KMS-11 (cell line): ENCODE measurements at regions not wholly inside any gene's neighbourhood (a gene's known extent, or its start where the extent isn't known, plus 50 kb on each side); places are given as distances from the start of the nearest gene placed in this dataset.
A peak's percentile ranks its signal among the peaks of the same experiment; 100 is the strongest.

Experiments used
- H2AFZ ChIP-seq: fragments of 200-600 bp; sonication (generic); 2 replicates; pipeline ENCODE4 v1.6.1; 2016; ENCODE audit warnings: antibody characterized with exemption, mixed run types, low read depth
- H3K27ac ChIP-seq: fragments of 200-600 bp; sonication (generic); 2 replicates; pipeline ENCODE4 v1.6.1; 2016; ENCODE audit warnings: mild to moderate bottlenecking, mixed run types
- H3K27me3 ChIP-seq: fragments of 200-600 bp; sonication (generic); 2 replicates; pipeline ENCODE4 v1.6.1; 2017; ENCODE audit warnings: mild to moderate bottlenecking, low read depth, mixed run types, moderate library complexity; ENCODE audit not compliant: insufficient read depth
- H3K36me3 ChIP-seq: fragments of 200-600 bp; sonication (generic); 2 replicates; pipeline ENCODE4 v1.6.1; 2017; ENCODE audit warnings: mild to moderate bottlenecking, mixed run types; ENCODE audit not compliant: insufficient read depth
- H3K4me1 ChIP-seq: fragments of 200-600 bp; sonication (generic); 2 replicates; pipeline ENCODE4 v1.6.1; 2016; ENCODE audit warnings: mild to moderate bottlenecking, low read depth, mixed run types; ENCODE audit not compliant: poor library complexity, severe bottlenecking
- H3K4me2 ChIP-seq: fragments of 200-600 bp; sonication (generic); 2 replicates; pipeline ENCODE4 v1.7.0; 2016; ENCODE audit warnings: mild to moderate bottlenecking, mixed run types
- H3K4me3 ChIP-seq: fragments of 200-600 bp; sonication (generic); IDR thresholded peaks from 2 replicates; pipeline ENCODE4 v1.6.1; 2017; ENCODE audit warnings: low read depth, low read length, mixed read lengths; ENCODE audit not compliant: insufficient read depth
- H3K79me2 ChIP-seq: fragments of 200-600 bp; sonication (generic); 2 replicates; pipeline ENCODE4 v1.6.1; 2016; ENCODE audit warnings: low read depth, mixed run types; ENCODE audit not compliant: insufficient read depth
- H3K9ac ChIP-seq: fragments of 200-600 bp; sonication (generic); 2 replicates; pipeline ENCODE4 v1.6.1; 2016; ENCODE audit warnings: mild to moderate bottlenecking, mixed run types
- H4K20me1 ChIP-seq: fragments of 200-600 bp; sonication (generic); 2 replicates; pipeline ENCODE4 v1.6.1; 2016; ENCODE audit warnings: mild to moderate bottlenecking, mixed run types; ENCODE audit not compliant: insufficient read depth
- CTCF ChIP-seq: fragments of 200-600 bp; sonication (generic); conservative IDR thresholded peaks from 2 replicates; pipeline ENCODE4 v1.6.1; 2017; ENCODE audit warnings: low read depth, mild to moderate bottlenecking, antibody characterized with exemption, low read length, moderate library complexity, mixed read lengths

GRCh38 chr6:137658287-137658686 lies 164.1 kb upstream of the OLIG3 start:
- H3K79me2 ChIP-seq: no peaks in the 10 kb centered on the region
- peak overlapping the region; percentile 32 for H3K4me2 ChIP-seq
- H3K4me3 ChIP-seq: no peak overlapping the region
- no peak for TF ChIP-seq CTCF
- H4K20me1 ChIP-seq: no peaks in the 10 kb centered on the region
- no peak overlapping the region for H2AFZ ChIP-seq
- H3K36me3 ChIP-seq: no peaks in the 10 kb centered on the region
- H3K4me1 ChIP-seq: peaks cover 88% of the 10 kb centered on the region
- no peak overlapping the region for H3K9ac ChIP-seq
- no peaks in the 10 kb centered on the region for H3K27me3 ChIP-seq
- peak overlapping the region; percentile 26; the same call in 1 of the 2 replicates for H3K27ac ChIP-seq

- no peak overlapping the region for H3K27ac ChIP-seq
- no peak overlapping the region for H2AFZ ChIP-seq
- no peak overlapping the region for H3K4me3 ChIP-seq
- H3K4me2 ChIP-seq: peak overlapping the region; percentile 89
- no peaks in the 10 kb centered on the region for H3K79me2 ChIP-seq
- no peak for TF ChIP-seq CTCF
- no peaks in the 10 kb centered on the region for H3K27me3 ChIP-seq
- H4K20me1 ChIP-seq: no peaks in the 10 kb centered on the region
- H3K9ac ChIP-seq: no peak overlapping the region
- peaks cover 72% of the 10 kb centered on the region for H3K4me1 ChIP-seq
- no peaks in the 10 kb centered on the region for H3K36me3 ChIP-seq
Observed at GRCh38 chr6:137659871-137660270, 165.7 kb upstream of the OLIG3 start.

GRCh38 chr6:137660296-137660731 lies 166.1 kb upstream of the OLIG3 start:
- H3K4me3 ChIP-seq: no peak overlapping the region
- peaks cover 68% of the 10 kb centered on the region for H3K4me1 ChIP-seq

GRCh38 chr6:137661601-137662000 lies 167.4 kb upstream of the OLIG3 start:
- Histone ChIP-seq H4K20me1 (no peaks in the 10 kb centered on the region), H3K9ac (no peak overlapping the region), H3K4me1 (peaks cover 55% of the 10 kb centered on the region), H3K79me2 (no peaks in the 10 kb centered on the region), H3K4me3 (no peak overlapping the region), H3K27me3 (no peaks in the 10 kb centered on the region), H3K36me3 (no peaks in the 10 kb centered on the region), H2AFZ (peak overlapping the region; percentile 23; the same call in 1 of the 2 replicates), H3K4me2 (peak overlapping the region; percentile 6; the same call in 1 of the 2 replicates), H3K27ac (no peak overlapping the region)
- TF ChIP-seq CTCF: peak; percentile 62

More at GRCh38 chr6:137660296-137660731, 166.1 kb upstream of the OLIG3 start:
- peak overlapping the region; percentile 89 for H3K4me2 ChIP-seq
- H3K9ac ChIP-seq: no peak overlapping the region
- H3K27me3 ChIP-seq: no peaks in the 10 kb centered on the region
- no peak for TF ChIP-seq CTCF
- H3K79me2 ChIP-seq: no peaks in the 10 kb centered on the region
- H3K36me3 ChIP-seq: no peaks in the 10 kb centered on the region
- H4K20me1 ChIP-seq: no peaks in the 10 kb centered on the region
- peak overlapping the region; percentile 42; the same call in 1 of the 2 replicates for H2AFZ ChIP-seq
- no peak overlapping the region for H3K27ac ChIP-seq
